HepG2 (cell line): ENCODE measurements at regions not wholly inside any gene's neighbourhood (a gene's known extent, or its start where the extent isn't known, plus 50 kb on each side); places are given as distances from the start of the nearest gene placed in this dataset.

Experiments used
- ATAC-seq: fragments of 200-7000 bp; cut with Tn5 transposase; 3 replicates; pipeline ENCODE4 v1.9.1; 2020; ENCODE audit warnings: mild to moderate bottlenecking, moderate library complexity
- BruUV-seq: library from RNA; stranded (reverse); fragments of 400-500 nt; replicated peaks from 2 replicates; lab custom pipeline; 2021; lab: Mats Ljungman, UMichigan
- CTCF ChIA-PET: fragments of 300-600 bp; formaldehyde crosslinking; extraction: SDS; loops from one replicate; lab custom pipeline; 2021; ENCODE audit warnings: low total read pairs, inconsistent platforms, low intra/inter-chr PET ratio; lab: Yijun Ruan, JAX
- POLR2A ChIA-PET: fragments of 350-600 bp; sonication (Branson Sonifier 250); formaldehyde crosslinking; loops from one replicate; lab custom pipeline; 2020; ENCODE audit warnings: antibody characterized with exemption, inconsistent platforms; lab: Yijun Ruan, JAX
- DNase-seq: peaks from one replicate; pipeline ENCODE4 v3.0.0-alpha.2; 2015; ENCODE audit warnings: low spot score
- FAIRE-seq: peaks from 3 replicates; lab custom pipeline; 2011; peaks lifted over from hg19 to GRCh38; lab: Jason Lieb, UNC
- H2AFZ ChIP-seq: one replicate; pipeline ENCODE4 v1.6.1; 2011; ENCODE audit warnings: low read length, inconsistent platforms
- H3K27ac ChIP-seq: fragments of 300-600 bp; 3 replicates; pipeline ENCODE4 v1.8.0; 2011; ENCODE audit warnings: mixed run types, mild to moderate bottlenecking, mixed read lengths, low read length, inconsistent platforms; ENCODE audit not compliant: insufficient read depth; ENCODE audit errors: extremely low read length
- H3K27me3 ChIP-seq, 2 experiments: fragments of 200-600 bp in 1 of 2; 2 replicates in 1 of 2; 3 replicates in 1 of 2; pipeline versions ENCODE4 v1.6.0 to v1.8.0; 2011; ENCODE audit warnings: low read length in 2 of 2, mild to moderate bottlenecking in 2 of 2, moderate library complexity in 2 of 2, inconsistent platforms in 1 of 2; ENCODE audit not compliant: insufficient read depth in 2 of 2, control insufficient read depth in 1 of 2
- H3K36me3 ChIP-seq, 2 experiments: fragments of 200-600 bp in 1 of 2; replicated peaks in 1 of 2; 2 replicates in 1 of 2; 3 replicates in 1 of 2; pipeline versions ENCODE4 v1.5.1 to v1.8.0; 2011; ENCODE audit warnings: low read length in 2 of 2, inconsistent platforms in 1 of 2; ENCODE audit not compliant: insufficient read depth in 2 of 2, control insufficient read depth in 1 of 2
- H3K4me1 ChIP-seq: 2 replicates; pipeline ENCODE4 v1.5.1; 2012; ENCODE audit warnings: low read length, inconsistent platforms; ENCODE audit not compliant: insufficient read depth
- H3K4me2 ChIP-seq: 2 replicates; pipeline ENCODE4 v1.6.0; 2011; ENCODE audit warnings: low read depth, low read length, inconsistent platforms
- H3K4me3 ChIP-seq, 3 experiments: fragments of 200-600 bp in 1 of 3; sonication (generic), shearing (Covaris generic) in 1 of 3; replicated peaks in 1 of 3; 2 replicates each; pipeline ENCODE4 v1.5.1; 2011 to 2016; ENCODE audit warnings: low read length in 3 of 3, inconsistent platforms in 2 of 3, low read depth in 2 of 3, mild to moderate bottlenecking in 2 of 3, control low read depth in 1 of 3, mixed read lengths in 1 of 3; ENCODE audit not compliant: insufficient read depth in 1 of 3
- H3K79me2 ChIP-seq: one replicate; pipeline ENCODE4 v1.6.1; 2011; ENCODE audit warnings: low read length, inconsistent platforms; ENCODE audit not compliant: insufficient read depth
- H3K9ac ChIP-seq: 2 replicates; pipeline ENCODE4 v1.6.0; 2011; ENCODE audit warnings: mild to moderate bottlenecking, low read depth, low read length, inconsistent platforms; ENCODE audit not compliant: insufficient read depth
- H3K9me3 ChIP-seq: 2 replicates; pipeline ENCODE4 v1.5.1; 2012; ENCODE audit warnings: mild to moderate bottlenecking, low read length
- H4K20me1 ChIP-seq: 2 replicates; pipeline ENCODE4 v1.6.0; 2011; ENCODE audit warnings: inconsistent platforms, mild to moderate bottlenecking, low read length, moderate library complexity; ENCODE audit not compliant: insufficient read depth
- GFI1 ChIP-seq: sonication (generic); formaldehyde crosslinking; IDR thresholded peaks from 2 replicates; pipeline ENCODE4 v1.5.0; 2020; ENCODE audit warnings: missing genetic modification reagents, mild to moderate bottlenecking, borderline replicate concordance
- HNF4G ChIP-seq, 2 experiments: sonication (generic) in 1 of 2; formaldehyde crosslinking in 1 of 2; IDR thresholded peaks; 2 replicates each; pipeline versions ENCODE4 v1.4.0 to v1.6.1; 2011 to 2020; ENCODE audit warnings: borderline replicate concordance in 2 of 2, low read depth in 2 of 2, mild to moderate bottlenecking in 2 of 2, low read length in 1 of 2, missing genetic modification reagents in 1 of 2, moderate library complexity in 1 of 2
- HOXA7 ChIP-seq: sonication (generic); formaldehyde crosslinking; IDR thresholded peaks from 2 replicates; pipeline ENCODE4 v1.8.1; 2022; ENCODE audit warnings: mild to moderate bottlenecking, missing genetic modification reagents, moderate library complexity
- MEIS2 ChIP-seq: sonication (generic); formaldehyde crosslinking; IDR thresholded peaks from 2 replicates; pipeline ENCODE4 v1.9.0; 2021; ENCODE audit warnings: mild to moderate bottlenecking, missing genetic modification reagents
- SAP130 ChIP-seq: IDR thresholded peaks from 2 replicates; pipeline ENCODE4 v1.6.1; 2016; ENCODE audit warnings: low read depth
- SCMH1 ChIP-seq: sonication (generic); formaldehyde crosslinking; IDR thresholded peaks from 2 replicates; pipeline ENCODE4 v1.9.0; 2021; ENCODE audit warnings: missing genetic modification reagents, mild to moderate bottlenecking, borderline replicate concordance
- SSRP1 ChIP-seq: IDR thresholded peaks from 2 replicates; pipeline ENCODE4 v1.6.1; 2016; ENCODE audit warnings: control low read depth
- THAP11 ChIP-seq: IDR thresholded peaks from 2 replicates; pipeline ENCODE4 v1.6.1; 2016; ENCODE audit warnings: missing biosample characterization, missing genetic modification reagents
- ZNF547 ChIP-seq: sonication (generic); formaldehyde crosslinking; IDR thresholded peaks from 2 replicates; pipeline ENCODE4 v1.5.1; 2020; ENCODE audit warnings: mild to moderate bottlenecking, missing genetic modification reagents
- ZNF563 ChIP-seq: sonication (generic); formaldehyde crosslinking; IDR thresholded peaks from 2 replicates; pipeline ENCODE4 v1.8.0; 2022; ENCODE audit warnings: mild to moderate bottlenecking, moderate library complexity, missing genetic modification reagents
- ZNF670 ChIP-seq: sonication (generic); formaldehyde crosslinking; IDR thresholded peaks from 2 replicates; pipeline ENCODE4 v1.8.0; 2022; ENCODE audit warnings: mild to moderate bottlenecking, missing genetic modification reagents, borderline replicate concordance
- ZNF672 ChIP-seq: sonication (generic); formaldehyde crosslinking; IDR thresholded peaks from 2 replicates; pipeline ENCODE4 v1.8.1; 2022; ENCODE audit warnings: missing genetic modification reagents
- ZNF703 ChIP-seq: sonication (generic); formaldehyde crosslinking; IDR thresholded peaks from 2 replicates; pipeline ENCODE4 v1.5.1; 2020; ENCODE audit warnings: missing genetic modification reagents, mild to moderate bottlenecking, moderate library complexity, borderline replicate concordance
- WGBS: methylation state at CpG from one replicate; pipeline ENCODE4 v1.1.6; 2017; ENCODE audit warnings: low lambda C conversion rate; 5-methylcytosine and 5-hydroxymethylcytosine counted together
- in situ Hi-C: cut with HindIII; loops from 2 replicates; pipeline ENCODE4 v1.10.0; 2017; ENCODE audit warnings: low pct_unique_long_range_greater_than_20kb; ENCODE audit not compliant: extremely low pct_ligation_motif_present
- intact Hi-C: fragments of 100-400 bp; cut with micrococcal nuclease; formaldehyde crosslinking; loops from one replicate; pipeline ENCODE4 v1.10.0; 2022; ENCODE audit not compliant: unreplicated experiment
- TF ChIP-seq, protein P1 (sequence below): sonication (generic); formaldehyde crosslinking; IDR thresholded peaks from 2 replicates; pipeline ENCODE4 v1.5.0; 2020; ENCODE audit warnings: mild to moderate bottlenecking, missing genetic modification reagents
- TF ChIP-seq, protein P2 (sequence below): sonication (generic); formaldehyde crosslinking; IDR thresholded peaks from 2 replicates; pipeline ENCODE4 v1.4.0; 2020; ENCODE audit warnings: missing genetic modification reagents
- TF ChIP-seq, protein P3 (sequence below): sonication (generic); formaldehyde crosslinking; IDR thresholded peaks from 2 replicates; pipeline ENCODE4 v1.5.1; 2020; ENCODE audit warnings: missing genetic modification reagents, mild to moderate bottlenecking, borderline replicate concordance
- TF ChIP-seq, protein P4 (sequence below): sonication (generic); formaldehyde crosslinking; IDR thresholded peaks from 2 replicates; pipeline ENCODE4 v1.4.0; 2020; ENCODE audit warnings: mild to moderate bottlenecking, missing genetic modification reagents
- TF ChIP-seq, protein P5 (sequence below): sonication (generic); formaldehyde crosslinking; IDR thresholded peaks from 2 replicates; pipeline ENCODE4 v1.4.0; 2020; ENCODE audit warnings: mild to moderate bottlenecking, missing genetic modification reagents

DNA sequence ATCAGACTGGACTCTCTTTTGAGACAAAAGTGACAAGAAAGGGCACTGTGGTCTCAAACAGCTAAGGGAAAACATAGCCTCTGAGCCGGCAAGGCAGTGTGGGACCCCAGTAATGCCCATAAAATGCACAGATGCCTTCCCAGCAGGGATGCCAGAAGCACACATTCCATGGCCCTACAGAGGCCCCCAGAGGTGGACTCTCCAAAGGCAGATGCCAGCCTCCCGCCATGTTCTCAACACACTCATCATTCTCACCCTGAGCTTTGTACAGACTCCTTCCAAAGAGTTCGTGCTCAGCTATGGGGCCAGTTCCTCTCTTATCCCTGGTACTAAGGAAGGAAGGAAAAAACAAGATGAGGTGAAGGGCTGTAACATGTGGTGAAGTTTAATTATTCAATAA is 67.1 kb upstream of the ATP12A start (continued):
- TF ChIP-seq, protein P1, sequence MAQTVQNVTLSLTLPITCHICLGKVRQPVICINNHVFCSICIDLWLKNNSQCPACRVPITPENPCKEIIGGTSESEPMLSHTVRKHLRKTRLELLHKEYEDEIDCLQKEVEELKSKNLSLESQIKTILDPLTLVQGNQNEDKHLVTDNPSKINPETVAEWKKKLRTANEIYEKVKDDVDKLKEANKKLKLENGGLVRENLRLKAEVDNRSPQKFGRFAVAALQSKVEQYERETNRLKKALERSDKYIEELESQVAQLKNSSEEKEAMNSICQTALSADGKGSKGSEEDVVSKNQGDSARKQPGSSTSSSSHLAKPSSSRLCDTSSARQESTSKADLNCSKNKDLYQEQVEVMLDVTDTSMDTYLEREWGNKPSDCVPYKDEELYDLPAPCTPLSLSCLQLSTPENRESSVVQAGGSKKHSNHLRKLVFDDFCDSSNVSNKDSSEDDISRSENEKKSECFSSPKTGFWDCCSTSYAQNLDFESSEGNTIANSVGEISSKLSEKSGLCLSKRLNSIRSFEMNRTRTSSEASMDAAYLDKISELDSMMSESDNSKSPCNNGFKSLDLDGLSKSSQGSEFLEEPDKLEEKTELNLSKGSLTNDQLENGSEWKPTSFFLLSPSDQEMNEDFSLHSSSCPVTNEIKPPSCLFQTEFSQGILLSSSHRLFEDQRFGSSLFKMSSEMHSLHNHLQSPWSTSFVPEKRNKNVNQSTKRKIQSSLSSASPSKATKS (CRISPR knock-in tag) = no peak
- TF ChIP-seq, protein P2, sequence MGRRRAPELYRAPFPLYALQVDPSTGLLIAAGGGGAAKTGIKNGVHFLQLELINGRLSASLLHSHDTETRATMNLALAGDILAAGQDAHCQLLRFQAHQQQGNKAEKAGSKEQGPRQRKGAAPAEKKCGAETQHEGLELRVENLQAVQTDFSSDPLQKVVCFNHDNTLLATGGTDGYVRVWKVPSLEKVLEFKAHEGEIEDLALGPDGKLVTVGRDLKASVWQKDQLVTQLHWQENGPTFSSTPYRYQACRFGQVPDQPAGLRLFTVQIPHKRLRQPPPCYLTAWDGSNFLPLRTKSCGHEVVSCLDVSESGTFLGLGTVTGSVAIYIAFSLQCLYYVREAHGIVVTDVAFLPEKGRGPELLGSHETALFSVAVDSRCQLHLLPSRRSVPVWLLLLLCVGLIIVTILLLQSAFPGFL = no peak
- TF ChIP-seq, protein P3, sequence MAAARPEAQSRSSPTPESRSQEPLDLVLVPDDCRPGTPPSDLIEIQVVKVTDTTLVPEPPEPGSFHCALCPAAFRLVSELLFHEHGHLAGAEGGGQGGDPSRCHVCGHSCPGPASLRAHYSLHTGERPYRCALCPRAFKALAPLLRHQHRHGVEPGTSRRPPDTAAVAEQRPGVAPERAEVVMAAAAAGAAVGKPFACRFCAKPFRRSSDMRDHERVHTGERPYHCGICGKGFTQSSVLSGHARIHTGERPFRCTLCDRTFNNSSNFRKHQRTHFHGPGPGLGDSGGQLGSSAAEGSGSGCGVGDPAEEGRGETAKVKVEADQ = no peak
- TF ChIP-seq SSRP1 (no peak), ZNF703 (no peak), GFI1 (CRISPR knock-in tag) (no peak), ZNF670 (CRISPR knock-in tag) (no peak)
- TF ChIP-seq, protein P4, sequence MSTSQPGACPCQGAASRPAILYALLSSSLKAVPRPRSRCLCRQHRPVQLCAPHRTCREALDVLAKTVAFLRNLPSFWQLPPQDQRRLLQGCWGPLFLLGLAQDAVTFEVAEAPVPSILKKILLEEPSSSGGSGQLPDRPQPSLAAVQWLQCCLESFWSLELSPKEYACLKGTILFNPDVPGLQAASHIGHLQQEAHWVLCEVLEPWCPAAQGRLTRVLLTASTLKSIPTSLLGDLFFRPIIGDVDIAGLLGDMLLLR = no peak

DNA sequence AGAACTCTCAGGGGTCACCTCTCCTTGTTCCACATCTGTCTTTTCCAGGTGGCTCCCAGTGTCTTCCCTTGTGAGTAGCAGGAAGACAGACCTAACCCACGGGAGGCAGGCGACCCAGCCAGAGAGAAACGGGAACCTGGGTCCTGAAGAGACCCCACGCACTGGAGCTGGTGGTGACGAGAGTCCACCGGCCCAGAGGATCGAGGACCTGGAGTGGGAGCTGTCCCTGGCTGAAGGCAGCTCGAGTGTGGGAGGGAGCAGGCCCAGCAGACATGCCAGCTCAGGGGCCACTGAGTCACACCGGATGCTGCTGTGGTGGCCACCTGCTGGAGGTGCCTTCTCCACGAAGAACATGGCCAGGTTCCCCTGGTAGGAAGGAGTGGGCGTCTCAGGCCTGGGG is 66.5 kb upstream of the ATP12A start:
- no peaks in the 10 kb centered on the region for H3K79me2 ChIP-seq
- no peaks in the 10 kb centered on the region for H4K20me1 ChIP-seq
- peaks cover 4 to 22% of the 10 kb centered on the region in 2 experiments; a peak in 3 of 5 replicates for H3K27me3 ChIP-seq
- DNase-seq (no peak), ATAC-seq (no peak), FAIRE-seq (no peak)
- intact Hi-C loops = no loop called here
- H3K4me2 ChIP-seq = no peak overlapping the region
- no peaks in the 10 kb centered on the region for H3K36me3 ChIP-seq
- no peak overlapping the region for H3K27ac ChIP-seq
- no peak overlapping the region for H3K4me3 ChIP-seq
- H3K4me1 ChIP-seq = no peaks in the 10 kb centered on the region
- H2AFZ ChIP-seq = no peak overlapping the region
- in situ Hi-C loops = no loop called here
- BruUV-seq = no TSS peak
- CTCF ChIA-PET = no interaction called here
- WGBS = 8% methylated on average over 2 of the region's 11 CpGs
- POLR2A ChIA-PET = no interaction called here
- H3K9ac ChIP-seq = no peak overlapping the region
- H3K9me3 ChIP-seq = no peaks in the 10 kb centered on the region
- TF ChIP-seq SCMH1 (CRISPR knock-in tag) (no peak), ZNF672 (no peak), HNF4G (IDR thresholded peaks at IDR 0.05; ENCODE audit: borderline replicate concordance, low read depth, low read length) (no peak), HNF4G (CRISPR knock-in tag; IDR thresholded peaks at IDR 0.05; ENCODE audit: borderline replicate concordance, low read depth) (no peak), ZNF563 (no peak), ZNF547 (no peak), SAP130 (no peak), MEIS2 (CRISPR knock-in tag) (no peak), HOXA7 (CRISPR knock-in tag) (no peak), THAP11 (CRISPR knock-in tag) (no peak)
- TF ChIP-seq, protein P5, sequence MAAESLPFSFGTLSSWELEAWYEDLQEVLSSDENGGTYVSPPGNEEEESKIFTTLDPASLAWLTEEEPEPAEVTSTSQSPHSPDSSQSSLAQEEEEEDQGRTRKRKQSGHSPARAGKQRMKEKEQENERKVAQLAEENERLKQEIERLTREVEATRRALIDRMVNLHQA (CRISPR knock-in tag) = no peak
- TF ChIP-seq, protein P4 = no peak
